Transverse colon (tissue), 4 donors: ENCODE measurements at regions not wholly inside any gene's neighbourhood (a gene's known extent, or its start where the extent isn't known, plus 50 kb on each side); places are given as distances from the start of the nearest gene placed in this dataset.

Experiments
- CTCF ChIP-seq, 5 experiments: fragments of 200-600 bp in 3 of 5; fragments of 450-650 bp in 2 of 5; sonication (generic) in 3 of 5; IDR thresholded peaks; 1 replicate in 2 of 5; 2 replicates in 3 of 5; pipeline ENCODE4 v1.5.1; 2016 to 2017; ENCODE audit warnings: antibody characterized with exemption in 5 of 5, inconsistent platforms in 3 of 5, mild to moderate bottlenecking in 2 of 5, moderate library complexity in 1 of 5
- EP300 ChIP-seq: sonication (generic); formaldehyde crosslinking; IDR thresholded peaks from one replicate; pipeline ENCODE4 v1.6.1; 2017; ENCODE audit warnings: antibody characterized with exemption, low read depth
- POLR2A ChIP-seq: fragments of 450-650 bp; IDR thresholded peaks from one replicate; pipeline ENCODE4 v1.6.1; 2016; ENCODE audit warnings: antibody characterized with exemption, mild to moderate bottlenecking, moderate library complexity
- POLR2AphosphoS5 ChIP-seq, 3 donors: sonication (generic); formaldehyde crosslinking; IDR thresholded peaks; one replicate each; pipeline ENCODE4 v1.6.1; 2016; ENCODE audit warnings: antibody characterized with exemption in 3 of 3

GRCh38 chr13:80704369-80704768 lies 363.4 kb upstream of the SPRY2 start:
- TF ChIP-seq EP300, result no peak
- TF ChIP-seq POLR2A, result no peak
- no peak for TF ChIP-seq CTCF (IDR thresholded peaks at IDR 0.05)
- no peak for TF ChIP-seq POLR2AphosphoS5 (IDR thresholded peaks at IDR 0.05)
